Fibroblast of skin of right quadriceps (primary cell): ENCODE measurements at regions not wholly inside any gene's neighbourhood (a gene's known extent, or its start where the extent isn't known, plus 50 kb on each side); places are given as distances from the start of the nearest gene placed in this dataset.
"Not testable (repeated sequence)": the region's sequence is repeated elsewhere in the genome, so short reads cannot be mapped to it uniquely, and the experiment has no call there.

ENCODE experiments used
- DNase-seq: peaks from one replicate; pipeline ENCODE4 v3.0.0-alpha.2; 2013

GRCh38 chr10:125605167-125605566 is 77.8 kb downstream of the TEX36 start:
- DNase-seq = no peak

GRCh38 chr10:125602825-125603224 is 80.1 kb downstream of the TEX36 start:
- DNase-seq = no peak

- no peak for DNase-seq
Observed at GRCh38 chr10:125599194-125599593, 83.8 kb downstream of the TEX36 start.

DNA sequence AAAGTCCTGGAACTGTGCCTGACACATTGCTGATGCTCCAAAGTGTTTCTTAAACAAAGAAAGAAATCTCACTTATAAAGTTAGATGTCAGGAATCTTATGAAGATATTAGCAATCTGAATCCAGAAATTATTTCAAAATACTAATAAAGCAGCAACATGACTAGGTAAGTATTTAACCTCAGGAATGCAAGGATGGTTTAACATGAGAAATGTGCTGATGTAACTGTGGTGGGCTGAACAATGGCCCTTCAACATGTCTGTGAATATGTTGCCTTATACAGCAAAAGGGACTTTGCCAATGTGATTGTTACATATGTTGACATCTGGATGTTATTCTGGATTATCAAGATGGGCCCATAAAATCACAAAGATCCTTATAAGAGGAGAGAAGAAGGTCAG is 87.1 kb downstream of the TEX36 start:
- no peak for DNase-seq

GRCh38 chr10:125593644-125594043 is 89.3 kb downstream of the TEX36 start:
- no peak for DNase-seq

- no peak for DNase-seq
Observed at GRCh38 chr10:125592897-125593296, 90.1 kb downstream of the TEX36 start.

DNA sequence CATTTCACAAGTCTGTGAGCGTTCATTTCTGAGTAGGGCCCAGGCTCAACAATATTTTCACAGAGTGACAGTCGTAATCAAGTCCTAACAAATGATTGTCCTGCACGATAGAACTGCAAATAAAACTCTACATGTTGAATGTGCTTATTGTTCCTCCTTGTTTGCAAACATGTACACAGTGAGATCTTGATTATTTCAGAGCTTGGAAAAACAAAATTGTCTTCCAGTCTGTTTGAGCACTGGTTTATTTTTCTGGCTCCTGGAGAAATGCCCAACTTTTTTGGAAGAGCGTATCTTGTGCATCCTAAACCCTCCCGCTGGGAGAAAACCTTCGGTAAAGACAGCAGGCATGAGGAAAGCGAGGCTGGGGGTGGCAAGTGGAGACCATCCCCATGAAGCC is 91.1 kb downstream of the TEX36 start:
- no peak for DNase-seq

DNA sequence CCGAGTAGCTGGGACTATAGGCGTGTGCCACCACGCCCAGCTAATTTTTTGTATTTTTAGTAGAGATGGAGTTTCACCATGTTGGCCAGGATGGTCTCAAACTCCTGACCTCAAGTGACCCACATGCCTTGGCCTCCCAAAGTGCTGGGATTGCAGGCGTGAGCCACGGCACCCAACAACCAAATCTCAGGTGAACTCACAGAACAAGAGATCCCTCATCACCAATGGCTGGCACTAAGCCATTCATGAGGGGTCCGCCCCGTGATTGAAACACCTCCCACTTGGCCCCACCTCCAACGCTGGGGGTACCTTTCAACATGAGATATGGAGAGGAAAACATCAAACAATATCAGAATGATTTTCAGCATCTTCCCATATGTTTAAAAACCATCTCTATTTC is 94.2 kb downstream of the TEX36 start:
- not testable (repeated sequence) for DNase-seq

- no peak for DNase-seq
Observed at GRCh38 chr10:125584954-125585353, 98.0 kb downstream of the TEX36 start.

GRCh38 chr10:125578658-125579315 is 104.2 kb downstream of the TEX36 start:
- DNase-seq = no peak

DNA sequence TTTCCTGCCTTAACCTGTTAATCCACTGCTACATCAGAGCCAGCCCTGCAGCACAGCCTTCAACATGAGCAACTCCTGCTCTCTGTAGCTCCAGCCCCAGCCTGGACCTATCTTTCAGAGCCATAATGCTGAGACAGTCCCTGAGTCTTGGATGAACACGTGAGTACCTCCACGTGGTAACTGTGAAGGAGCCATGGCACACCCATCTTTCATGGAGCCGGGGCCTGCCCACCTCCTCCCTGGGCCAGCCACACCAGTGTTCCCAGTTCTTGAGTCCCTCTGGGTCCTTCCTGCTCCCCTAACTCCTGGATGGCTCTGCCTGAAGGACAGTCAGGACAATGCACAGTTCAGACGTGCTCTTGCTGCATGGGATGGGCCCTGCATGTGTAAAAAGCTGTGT is 107.1 kb downstream of the TEX36 start:
- no peak for DNase-seq

DNA sequence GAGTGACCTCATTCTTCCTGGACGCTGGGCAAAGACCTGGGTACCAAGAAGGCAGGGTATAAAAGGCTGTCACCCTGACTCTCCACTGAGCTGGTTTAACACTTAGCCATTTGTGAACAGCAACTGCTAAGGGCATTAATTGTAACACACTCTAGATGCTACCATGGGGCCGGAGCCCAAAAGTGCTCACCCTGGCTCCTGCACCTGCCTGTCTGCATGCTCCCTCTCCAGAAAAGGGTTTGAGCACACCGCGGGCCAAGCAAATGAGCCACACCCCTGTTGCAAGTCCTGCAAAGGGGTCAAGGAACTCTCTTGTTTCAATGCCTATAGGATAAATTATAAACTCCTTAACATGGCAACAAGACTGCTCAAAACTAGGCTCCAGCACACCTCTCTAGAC is 114.8 kb downstream of the TEX36 start:
- DNase-seq = no peak

DNA sequence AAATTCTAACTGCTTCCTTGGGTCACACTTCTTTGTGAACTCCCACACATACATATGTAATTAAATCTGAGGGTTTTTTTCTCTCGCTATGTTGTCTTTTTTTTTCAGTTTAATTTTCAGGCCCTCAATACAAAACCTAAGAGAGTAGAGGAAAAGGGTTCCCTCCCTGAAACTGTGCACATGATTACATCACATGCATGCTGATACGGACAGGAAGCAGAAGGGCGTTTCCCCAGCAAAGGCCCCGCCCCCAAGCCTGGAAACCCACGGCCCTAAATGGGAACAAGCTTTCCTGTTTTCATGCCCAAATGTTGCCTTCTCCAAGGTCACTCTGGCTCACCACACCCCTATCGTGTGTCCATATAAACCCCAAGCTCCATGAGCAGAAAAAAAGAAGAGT is 115.4 kb downstream of the TEX36 start:
- DNase-seq = no peak

- peak; percentile 17 for DNase-seq
Observed at GRCh38 chr10:125565046-125565445, 117.9 kb downstream of the TEX36 start.

- no peak for DNase-seq
Observed at GRCh38 chr10:125564570-125564969, 118.4 kb downstream of the TEX36 start.

GRCh38 chr10:125562737-125563136 is 120.2 kb downstream of the TEX36 start:
- no peak for DNase-seq

DNA sequence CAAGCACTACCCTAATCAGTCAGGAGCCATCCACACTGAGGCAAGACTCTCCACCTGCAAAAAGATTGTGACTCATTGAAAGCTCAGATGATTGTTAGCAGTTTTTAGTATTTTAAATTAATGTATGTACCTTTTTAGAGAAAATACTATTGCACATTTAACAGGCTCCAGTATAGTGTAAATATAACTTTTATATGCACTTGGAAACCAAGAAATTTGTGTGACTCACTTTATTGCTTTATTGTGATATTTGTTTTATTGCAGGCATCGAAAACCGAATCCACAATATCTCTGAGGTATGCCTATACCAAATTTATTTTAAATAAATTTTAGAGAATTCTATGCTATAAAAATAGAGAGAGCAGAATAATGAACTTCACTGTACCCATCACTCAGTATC is 122.0 kb downstream of the TEX36 start:
- DNase-seq = no peak

- DNase-seq = no peak
Observed at GRCh38 chr10:125559210-125559609, 123.8 kb downstream of the TEX36 start.

GRCh38 chr10:125557801-125558505 is 125.0 kb downstream of the TEX36 start:
- no peak for DNase-seq

DNA sequence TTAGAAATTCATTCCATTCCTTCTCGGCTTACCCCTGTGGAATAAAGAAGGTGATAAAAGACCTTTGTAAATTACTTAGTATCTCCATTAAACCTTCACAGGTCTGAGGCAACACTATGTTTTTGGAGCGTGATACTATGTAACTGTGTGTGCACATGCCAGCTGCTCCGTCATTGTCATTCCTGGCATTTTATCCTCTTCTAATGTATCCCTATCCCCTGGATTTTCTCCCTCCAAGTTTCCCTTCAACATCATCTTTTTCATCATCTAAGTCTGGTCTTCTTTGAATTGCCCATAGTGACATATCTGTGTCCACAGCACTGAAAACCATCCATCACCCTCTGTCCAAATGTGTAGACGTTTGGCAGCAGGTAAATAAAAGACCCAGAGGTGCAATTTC is 125.7 kb downstream of the TEX36 start:
- no peak for DNase-seq

DNA sequence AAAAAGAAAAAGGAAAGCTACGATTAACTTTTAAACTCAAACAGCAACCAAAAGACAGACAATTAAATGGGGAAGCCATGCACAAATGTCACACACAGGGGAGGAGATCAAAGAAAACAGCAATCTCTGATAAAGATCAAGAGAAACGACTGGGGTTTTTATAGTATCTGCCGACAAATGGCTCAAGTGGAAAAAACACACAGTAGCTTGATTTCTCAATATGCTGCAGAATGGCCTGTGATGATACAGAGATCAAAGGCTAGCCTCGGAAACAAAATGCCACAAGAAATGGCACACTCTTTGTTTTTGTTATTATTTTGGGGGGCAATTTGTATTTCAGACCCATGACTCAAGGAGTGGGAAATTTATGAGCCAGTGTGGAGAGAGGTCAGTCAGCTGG is 126.1 kb downstream of the TEX36 start:
- no peak for DNase-seq

GRCh38 chr10:125555743-125556142 is 127.2 kb downstream of the TEX36 start:
- DNase-seq = no peak

- no peak for DNase-seq
Observed at GRCh38 chr10:125555267-125555666, 127.7 kb downstream of the TEX36 start.

DNA sequence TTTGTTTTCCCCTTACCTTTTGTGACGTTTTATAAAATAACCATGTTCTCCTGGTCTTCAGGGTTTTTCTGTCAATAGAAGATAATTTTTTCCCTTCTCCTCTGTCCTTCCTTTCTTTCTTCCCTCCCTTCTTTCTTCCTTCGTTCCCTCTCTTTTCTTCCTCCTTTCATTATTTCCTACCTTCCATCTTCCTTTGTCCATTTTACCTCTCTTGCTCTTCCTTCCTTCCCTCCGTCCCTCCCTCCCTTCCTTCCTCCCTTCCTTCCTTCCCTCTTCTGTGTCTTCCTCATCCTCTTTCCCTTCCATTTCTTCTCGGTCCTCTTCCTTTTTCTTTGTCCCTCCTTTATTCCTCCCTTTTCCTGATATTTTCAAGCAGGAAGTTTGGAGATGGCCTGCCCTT is 128.2 kb downstream of the TEX36 start:
- DNase-seq = no peak
